NCI-H510A (cell line): ENCODE measurements at regions not wholly inside any gene's neighbourhood (a gene's known extent, or its start where the extent isn't known, plus 50 kb on each side); places are given as distances from the start of the nearest gene placed in this dataset.

Experiments
- DNase-seq: peaks from one replicate; lab custom pipeline; 2025; lab: John Stamatoyannopoulos, UW

GRCh38 chr22:49586873-49587272 lies 240.8 kb downstream of the BRD1 start:
- no peak for DNase-seq

- DNase-seq, result no peak
Measured at GRCh38 chr22:49586244-49586748, 241.4 kb downstream of the BRD1 start.

GRCh38 chr22:49585461-49586243 lies 242.0 kb downstream of the BRD1 start:
- no peak for DNase-seq

GRCh38 chr22:49583886-49584505 lies 243.7 kb downstream of the BRD1 start:
- DNase-seq, result no peak

- DNase-seq, result no peak
Measured at GRCh38 chr22:49583341-49583740, 244.3 kb downstream of the BRD1 start.

GRCh38 chr22:49582678-49583077 lies 245.0 kb downstream of the BRD1 start:
- DNase-seq, result no peak

GRCh38 chr22:49582181-49582580 lies 245.5 kb downstream of the BRD1 start:
- no peak for DNase-seq

- DNase-seq, result no peak
Measured at GRCh38 chr22:49580024-49580423, 247.6 kb downstream of the BRD1 start.

- no peak for DNase-seq
Measured at GRCh38 chr22:49577168-49578060, 250.3 kb downstream of the BRD1 start.

GRCh38 chr22:49576241-49577141 lies 251.2 kb downstream of the BRD1 start:
- DNase-seq, result no peak

GRCh38 chr22:49575703-49576081 lies 252.0 kb downstream of the BRD1 start:
- no peak for DNase-seq

GRCh38 chr22:49574881-49575702 lies 252.6 kb downstream of the BRD1 start:
- no peak for DNase-seq

- DNase-seq, result no peak
Measured at GRCh38 chr22:49574205-49574880, 253.3 kb downstream of the BRD1 start.

- no peak for DNase-seq
Measured at GRCh38 chr22:49573109-49573765, 254.4 kb downstream of the BRD1 start.

- no peak for DNase-seq
Measured at GRCh38 chr22:49571326-49571725, 256.3 kb downstream of the BRD1 start.

- DNase-seq, result no peak
Measured at GRCh38 chr22:49570032-49570848, 257.4 kb downstream of the BRD1 start.

GRCh38 chr22:49569286-49570031 lies 258.2 kb downstream of the BRD1 start:
- no peak for DNase-seq

- DNase-seq, result no peak
Measured at GRCh38 chr22:49568751-49569285, 258.9 kb downstream of the BRD1 start.
